Neural progenitor cell (in vitro differentiated cells): ENCODE measurements at regions not wholly inside any gene's neighbourhood (a gene's known extent, or its start where the extent isn't known, plus 50 kb on each side); places are given as distances from the start of the nearest gene placed in this dataset.

Source experiments
- DNase-seq: peaks from one replicate; pipeline ENCODE4 v3.0.0-alpha.2; 2016; ENCODE audit warnings: low spot score
- H2AFZ ChIP-seq: fragments of 200-600 bp; sonication (generic); replicated peaks from 2 replicates; pipeline ENCODE4 v1.6.1; 2016; ENCODE audit warnings: antibody characterized with exemption
- H3F3A ChIP-seq: fragments of 200-600 bp; sonication (generic); 2 replicates; pipeline ENCODE4 v1.6.1; 2016; ENCODE audit warnings: antibody characterized with exemption, low read depth
- H3K27ac ChIP-seq: fragments of 200-600 bp; sonication (generic); 2 replicates; pipeline ENCODE4 v1.5.1; 2016; ENCODE audit warnings: mild to moderate bottlenecking
- H3K27me3 ChIP-seq: fragments of 200-600 bp; sonication (generic); 2 replicates; pipeline ENCODE4 v1.6.1; 2016; ENCODE audit warnings: mild to moderate bottlenecking, moderate library complexity
- H3K36me3 ChIP-seq: fragments of 200-600 bp; sonication (generic); 2 replicates; pipeline ENCODE4 v1.5.1; 2016
- H3K4me1 ChIP-seq: fragments of 200-600 bp; sonication (generic); 2 replicates; pipeline ENCODE4 v1.6.1; 2016; ENCODE audit warnings: mixed run types
- H3K4me2 ChIP-seq: fragments of 200-600 bp; sonication (generic); 2 replicates; pipeline ENCODE4 v1.6.1; 2016
- H3K4me3 ChIP-seq: fragments of 200-600 bp; sonication (generic); 2 replicates; pipeline ENCODE4 v1.5.1; 2016
- H3K79me2 ChIP-seq: fragments of 200-600 bp; sonication (generic); 2 replicates; pipeline ENCODE4 v1.6.1; 2016; ENCODE audit warnings: low read depth
- H3K9ac ChIP-seq: fragments of 200-600 bp; sonication (generic); 2 replicates; pipeline ENCODE4 v1.6.1; 2016
- H3K9me3 ChIP-seq: fragments of 200-600 bp; sonication (generic); 2 replicates; pipeline ENCODE4 v1.5.1; 2016; ENCODE audit warnings: low read depth
- H4K20me1 ChIP-seq: fragments of 200-600 bp; sonication (generic); 2 replicates; pipeline ENCODE4 v1.6.1; 2016; ENCODE audit warnings: low read depth
- H3K27ac Mint-ChIP-seq: 3 replicates; pipeline ENCODE4 v1.8.0; 2021; ENCODE audit warnings: mixed read lengths
- H3K27me3 Mint-ChIP-seq: 2 replicates; pipeline ENCODE4 v1.8.0; 2022; ENCODE audit warnings: low read depth, mild to moderate bottlenecking, inconsistent platforms, moderate library complexity, mixed read lengths; ENCODE audit not compliant: insufficient read depth
- H3K36me3 Mint-ChIP-seq: 3 replicates; pipeline ENCODE4 v1.8.0; 2021; ENCODE audit warnings: mixed read lengths
- H3K4me1 Mint-ChIP-seq: 3 replicates; pipeline ENCODE4 v1.8.0; 2021; ENCODE audit warnings: mixed read lengths
- H3K4me3 Mint-ChIP-seq: 3 replicates; pipeline ENCODE4 v1.8.0; 2021; ENCODE audit warnings: mild to moderate bottlenecking, moderate library complexity, mixed read lengths
- H3K9me3 Mint-ChIP-seq: 3 replicates; pipeline ENCODE4 v1.8.0; 2020; ENCODE audit warnings: mixed read lengths
- EZH2 ChIP-seq: fragments of 200-600 bp; sonication (generic); IDR thresholded peaks from 2 replicates; pipeline ENCODE4 v1.6.1; 2017; ENCODE audit warnings: antibody characterized with exemption, mild to moderate bottlenecking, moderate library complexity
- EZH2phosphoT487 ChIP-seq: fragments of 200-600 bp; sonication (generic); IDR thresholded peaks from 2 replicates; pipeline ENCODE4 v1.6.1; 2017; ENCODE audit warnings: antibody characterized with exemption
- TF ChIP-seq, protein P1 (sequence below): fragments of 200-600 bp; sonication (generic); IDR thresholded peaks from 2 replicates; pipeline ENCODE4 v1.5.1; 2017; ENCODE audit warnings: antibody characterized with exemption, mild to moderate bottlenecking

DNA sequence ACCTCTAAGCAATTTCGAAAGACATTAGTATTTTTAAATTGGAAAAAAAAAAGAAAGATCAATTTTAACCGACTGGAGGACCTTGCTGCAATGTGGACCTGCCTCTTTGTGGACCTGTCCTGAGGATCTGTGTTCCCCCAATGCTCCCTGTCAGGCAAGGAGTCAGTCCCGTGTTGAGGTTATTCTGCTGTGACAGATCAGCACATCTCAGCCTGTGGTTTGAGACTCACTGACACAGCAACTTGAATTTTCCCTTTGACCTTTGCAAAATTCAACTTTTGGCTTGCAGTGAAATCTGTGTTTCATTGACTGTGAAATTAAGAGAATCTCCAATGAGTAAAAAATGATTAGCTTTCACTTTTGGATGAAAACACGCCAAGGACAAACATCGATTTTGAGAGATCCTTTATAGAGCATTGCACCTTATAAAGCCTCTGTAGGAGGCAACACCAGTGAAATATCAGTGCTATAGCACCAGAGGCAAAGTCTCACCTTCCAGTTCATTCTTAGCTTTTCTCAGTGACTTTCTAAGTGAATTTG, 186.9 kb downstream of the GPAT3 start:
- peaks cover 2% of the 10 kb centered on the region for H3K27me3 Mint-ChIP-seq
- peaks cover 8% of the 10 kb centered on the region for H3K4me1 Mint-ChIP-seq
- no peaks in the 10 kb centered on the region for H3K9me3 Mint-ChIP-seq
- no peak overlapping the region for H3K4me3 Mint-ChIP-seq
- TF ChIP-seq EZH2, result no peak
- TF ChIP-seq EZH2phosphoT487, result no peak
- TF ChIP-seq, protein P1, sequence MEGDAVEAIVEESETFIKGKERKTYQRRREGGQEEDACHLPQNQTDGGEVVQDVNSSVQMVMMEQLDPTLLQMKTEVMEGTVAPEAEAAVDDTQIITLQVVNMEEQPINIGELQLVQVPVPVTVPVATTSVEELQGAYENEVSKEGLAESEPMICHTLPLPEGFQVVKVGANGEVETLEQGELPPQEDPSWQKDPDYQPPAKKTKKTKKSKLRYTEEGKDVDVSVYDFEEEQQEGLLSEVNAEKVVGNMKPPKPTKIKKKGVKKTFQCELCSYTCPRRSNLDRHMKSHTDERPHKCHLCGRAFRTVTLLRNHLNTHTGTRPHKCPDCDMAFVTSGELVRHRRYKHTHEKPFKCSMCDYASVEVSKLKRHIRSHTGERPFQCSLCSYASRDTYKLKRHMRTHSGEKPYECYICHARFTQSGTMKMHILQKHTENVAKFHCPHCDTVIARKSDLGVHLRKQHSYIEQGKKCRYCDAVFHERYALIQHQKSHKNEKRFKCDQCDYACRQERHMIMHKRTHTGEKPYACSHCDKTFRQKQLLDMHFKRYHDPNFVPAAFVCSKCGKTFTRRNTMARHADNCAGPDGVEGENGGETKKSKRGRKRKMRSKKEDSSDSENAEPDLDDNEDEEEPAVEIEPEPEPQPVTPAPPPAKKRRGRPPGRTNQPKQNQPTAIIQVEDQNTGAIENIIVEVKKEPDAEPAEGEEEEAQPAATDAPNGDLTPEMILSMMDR, result no peak
- Histone ChIP-seq H3K36me3 (no peaks in the 10 kb centered on the region), H2AFZ (no peak overlapping the region), H3K27ac (no peak overlapping the region), H4K20me1 (no peaks in the 10 kb centered on the region), H3K4me1 (no peaks in the 10 kb centered on the region), H3K9ac (no peak overlapping the region), H3K4me2 (no peak overlapping the region), H3K27me3 (no peaks in the 10 kb centered on the region), H3K9me3 (no peaks in the 10 kb centered on the region), H3K4me3 (no peak overlapping the region), H3F3A (no peaks in the 10 kb centered on the region), H3K79me2 (no peaks in the 10 kb centered on the region)
- H3K36me3 Mint-ChIP-seq, result no peaks in the 10 kb centered on the region
- DNase-seq, result no peak
- no peak overlapping the region for H3K27ac Mint-ChIP-seq

DNA sequence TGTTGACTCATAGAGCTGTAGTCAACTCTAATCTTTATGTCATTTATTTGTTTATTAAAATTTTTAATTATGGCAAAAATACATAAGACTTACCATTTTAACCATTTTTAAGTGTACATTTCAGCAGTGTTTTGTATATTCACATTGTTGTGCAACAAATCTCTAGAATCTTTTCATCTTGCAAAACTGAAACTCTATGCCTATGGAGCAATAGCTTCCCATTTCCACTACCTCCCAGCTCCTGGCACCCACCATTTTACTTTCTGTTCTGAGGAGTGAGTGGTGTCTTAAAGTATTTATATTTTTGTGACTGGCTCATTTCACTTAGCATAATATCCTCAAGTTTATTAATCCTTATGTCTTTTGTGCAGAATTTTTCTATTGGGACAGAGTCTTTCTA, 181.0 kb downstream of the GPAT3 start:
- H3K27me3 ChIP-seq, result no peaks in the 10 kb centered on the region
- no peaks in the 10 kb centered on the region for H3K9me3 ChIP-seq
- no peaks in the 10 kb centered on the region for H3K4me1 Mint-ChIP-seq
- H3K4me2 ChIP-seq, result no peak overlapping the region
- H3K27ac ChIP-seq, result no peak overlapping the region
- TF ChIP-seq EZH2, result no peak
- TF ChIP-seq, protein P1, result no peak
- no peak for TF ChIP-seq EZH2phosphoT487
- H3F3A ChIP-seq, result no peaks in the 10 kb centered on the region
- H3K36me3 Mint-ChIP-seq, result no peaks in the 10 kb centered on the region
- H3K36me3 ChIP-seq, result no peaks in the 10 kb centered on the region
- H3K27ac Mint-ChIP-seq, result no peak overlapping the region
- H3K4me3 ChIP-seq, result no peak overlapping the region
- H4K20me1 ChIP-seq, result no peaks in the 10 kb centered on the region
- no peaks in the 10 kb centered on the region for H3K4me1 ChIP-seq
- no peak for DNase-seq
- no peaks in the 10 kb centered on the region for H3K79me2 ChIP-seq
- H3K27me3 Mint-ChIP-seq, result peaks cover 3% of the 10 kb centered on the region
- no peak overlapping the region for H3K9ac ChIP-seq
- no peak overlapping the region for H2AFZ ChIP-seq
- no peak overlapping the region for H3K4me3 Mint-ChIP-seq
- no peaks in the 10 kb centered on the region for H3K9me3 Mint-ChIP-seq

DNA sequence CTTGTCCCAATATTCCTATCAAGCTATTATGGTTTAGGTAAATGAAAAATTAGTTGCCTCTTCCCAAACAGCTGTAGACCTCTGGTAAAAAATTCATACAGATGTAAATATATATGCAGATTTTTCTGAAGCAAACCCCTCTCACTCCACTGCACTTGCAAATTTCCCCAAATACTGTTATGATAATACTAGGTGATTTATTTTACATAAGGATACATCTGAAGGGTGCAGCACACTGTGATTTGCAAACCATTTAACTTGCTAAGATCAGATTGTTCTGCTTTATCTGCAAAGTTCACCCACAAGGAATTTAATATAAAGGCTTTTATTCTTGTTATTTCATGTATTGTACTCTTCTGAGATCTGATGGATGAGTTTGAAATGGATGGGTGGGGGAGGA, 177.0 kb downstream of the GPAT3 start:
- H3K79me2 ChIP-seq, result no peaks in the 10 kb centered on the region
- H3K36me3 ChIP-seq, result no peaks in the 10 kb centered on the region
- Mint-ChIP-seq H3K9me3 (no peaks in the 10 kb centered on the region), H3K4me1 (peaks cover 6% of the 10 kb centered on the region), H3K36me3 (no peaks in the 10 kb centered on the region), H3K4me3 (no peak overlapping the region), H3K27ac (no peak overlapping the region), H3K27me3 (peaks cover 3% of the 10 kb centered on the region)
- no peaks in the 10 kb centered on the region for H4K20me1 ChIP-seq
- H3K4me2 ChIP-seq, result no peak overlapping the region
- H3K4me3 ChIP-seq, result no peak overlapping the region
- H2AFZ ChIP-seq, result no peak overlapping the region
- TF ChIP-seq EZH2phosphoT487 (no peak), EZH2 (no peak)
- TF ChIP-seq, protein P1, result no peak
- H3F3A ChIP-seq, result peaks cover 3% of the 10 kb centered on the region
- H3K27me3 ChIP-seq, result no peaks in the 10 kb centered on the region
- H3K9me3 ChIP-seq, result no peaks in the 10 kb centered on the region
- H3K27ac ChIP-seq, result no peak overlapping the region
- DNase-seq, result no peak
- H3K9ac ChIP-seq, result no peak overlapping the region
- H3K4me1 ChIP-seq, result peaks cover 13% of the 10 kb centered on the region
